Midbrain (tissue), 1 donor: ENCODE measurements at regions not wholly inside any gene's neighbourhood (a gene's known extent, or its start where the extent isn't known, plus 50 kb on each side); places are given as distances from the start of the nearest gene placed in this dataset.
A peak's percentile ranks its signal among the peaks of the same experiment; 100 is the strongest.

Experiments
- DNase-seq: peaks from one replicate; lab custom pipeline; 2025; lab: John Stamatoyannopoulos, UW

DNA sequence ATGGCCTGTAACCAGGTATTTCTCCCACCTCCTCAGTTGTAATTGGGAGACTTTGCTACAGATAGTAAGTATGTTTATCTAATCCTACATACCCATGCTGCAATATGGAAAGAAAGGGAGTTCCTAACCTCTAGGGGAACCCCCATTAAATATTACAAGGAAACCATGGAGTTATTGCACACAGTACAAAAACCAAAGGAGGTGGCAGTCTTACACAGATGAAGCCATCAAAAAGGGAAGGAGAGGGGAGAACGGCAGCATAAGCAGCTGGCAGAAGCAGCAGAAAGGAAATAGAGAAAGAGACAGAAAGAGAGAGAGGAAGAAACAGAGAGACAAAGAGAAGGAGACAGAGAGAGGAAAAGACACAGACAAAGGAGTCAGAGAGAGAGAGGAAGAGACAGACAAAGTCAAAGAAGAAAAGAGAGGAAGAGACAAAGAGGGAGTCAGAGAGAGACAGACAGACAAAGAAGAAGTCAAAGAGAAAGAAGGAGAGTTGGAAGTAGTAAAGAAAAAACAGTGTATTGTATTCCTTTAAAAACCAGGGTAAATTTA is 142.9 kb downstream of the FASLG start:
- DNase-seq = no peak

DNA sequence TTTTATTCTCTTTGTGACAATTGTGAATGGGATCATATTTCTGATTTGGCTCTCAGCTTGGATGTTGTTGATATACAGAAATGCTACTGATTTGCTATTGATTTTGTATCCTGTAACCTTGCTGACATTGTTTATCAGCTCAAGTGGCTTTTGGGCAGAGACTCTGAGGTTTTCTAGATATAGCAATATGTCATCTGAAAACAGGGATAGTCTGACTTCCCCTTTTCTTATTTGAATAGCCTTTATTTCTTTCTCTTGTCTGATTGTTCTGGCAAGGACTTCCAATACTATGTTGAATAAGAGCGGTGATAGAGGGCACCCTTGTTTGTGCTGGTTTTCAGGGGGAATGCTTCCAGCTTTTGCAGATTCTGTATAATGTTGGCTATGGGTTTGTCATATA is 150.8 kb downstream of the FASLG start:
- no peak for DNase-seq

GRCh38 chr1:172810480-172811175 is 151.7 kb downstream of the FASLG start:
- no peak for DNase-seq

- no peak for DNase-seq
Measured at GRCh38 chr1:172811694-172812093, 152.8 kb downstream of the FASLG start.

DNA sequence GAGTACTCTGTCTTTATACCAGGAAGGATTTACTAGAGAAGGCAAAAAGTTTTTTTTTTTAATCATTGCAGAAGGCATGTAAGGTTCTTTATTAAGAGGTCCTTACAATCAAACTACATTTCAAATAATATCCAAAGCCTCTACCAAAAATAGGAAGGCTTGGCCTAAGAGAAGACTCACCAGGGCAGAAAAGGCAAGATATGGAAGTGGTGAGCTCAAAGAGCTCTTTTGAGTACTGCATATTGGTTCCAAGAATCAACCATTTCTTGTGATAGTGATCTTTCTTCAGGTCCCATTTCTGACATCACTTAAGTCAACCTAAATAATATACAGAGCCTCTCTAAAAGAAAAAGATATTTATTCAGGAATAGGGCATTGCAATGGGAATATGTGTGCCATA is 153.2 kb downstream of the FASLG start:
- DNase-seq = no peak

DNA sequence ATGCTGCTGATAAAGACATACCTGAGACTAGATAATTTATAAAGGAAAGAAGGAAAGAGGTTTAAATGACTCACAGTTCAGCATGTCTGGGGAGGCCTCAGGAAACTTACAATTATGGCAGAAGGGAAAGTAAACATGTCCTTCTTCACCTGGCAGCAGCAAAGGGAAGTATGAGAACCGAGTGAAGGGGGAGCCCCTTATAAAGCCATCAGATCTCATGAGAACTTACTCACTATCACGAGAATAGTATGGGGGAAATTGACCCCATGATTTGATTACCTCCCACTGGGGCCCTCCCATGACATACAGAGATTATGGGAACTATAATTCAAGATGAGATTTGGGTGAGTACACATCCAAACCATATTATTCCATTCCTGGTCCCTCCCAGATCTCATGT is 154.4 kb downstream of the FASLG start:
- no peak for DNase-seq

GRCh38 chr1:172814428-172814827 is 155.5 kb downstream of the FASLG start:
- no peak for DNase-seq

DNA sequence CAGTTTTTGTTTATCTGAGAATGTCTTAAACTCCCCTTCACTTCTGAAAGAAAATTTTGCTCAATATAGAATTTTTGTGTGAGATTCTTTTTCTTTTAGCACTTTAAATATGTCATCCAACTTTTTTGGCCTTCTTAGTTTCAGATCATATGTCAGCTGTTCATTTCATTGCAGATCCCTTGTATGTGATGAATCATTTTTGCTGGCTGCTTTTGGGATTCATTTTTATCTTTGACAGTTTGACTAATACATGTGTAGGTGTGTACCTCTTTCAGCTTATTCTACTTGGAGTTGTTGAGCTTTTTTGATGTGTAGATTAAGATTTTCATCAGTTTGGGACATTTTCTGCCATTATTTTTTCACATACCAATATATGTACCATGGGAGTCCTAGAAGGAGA is 156.8 kb downstream of the FASLG start:
- no peak for DNase-seq

GRCh38 chr1:172818841-172819527 is 160.1 kb downstream of the FASLG start:
- peak; percentile 3 for DNase-seq

GRCh38 chr1:172820475-172821158 is 161.7 kb downstream of the FASLG start:
- DNase-seq = no peak

- DNase-seq = no peak
Measured at GRCh38 chr1:172821609-172822274, 162.8 kb downstream of the FASLG start.

DNA sequence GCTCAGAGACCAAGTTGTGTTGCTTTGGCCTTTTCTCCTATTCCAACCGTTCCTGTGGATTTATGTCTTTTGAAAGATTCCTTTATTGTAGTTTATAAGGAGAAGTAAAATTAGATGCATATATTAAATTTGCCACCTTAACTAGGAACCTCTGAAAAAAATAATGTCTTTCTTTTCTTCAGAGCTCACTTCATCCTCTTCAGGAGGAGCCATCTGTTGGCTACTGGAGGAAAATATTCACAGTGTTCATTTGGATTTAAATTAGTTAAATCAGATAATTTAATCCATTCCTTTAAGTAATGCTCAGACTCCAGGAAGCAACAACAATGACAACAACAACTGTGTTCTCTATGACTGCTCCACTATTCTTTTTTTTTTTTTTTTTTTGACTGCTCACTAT is 164.0 kb downstream of the FASLG start:
- DNase-seq = no peak

DNA sequence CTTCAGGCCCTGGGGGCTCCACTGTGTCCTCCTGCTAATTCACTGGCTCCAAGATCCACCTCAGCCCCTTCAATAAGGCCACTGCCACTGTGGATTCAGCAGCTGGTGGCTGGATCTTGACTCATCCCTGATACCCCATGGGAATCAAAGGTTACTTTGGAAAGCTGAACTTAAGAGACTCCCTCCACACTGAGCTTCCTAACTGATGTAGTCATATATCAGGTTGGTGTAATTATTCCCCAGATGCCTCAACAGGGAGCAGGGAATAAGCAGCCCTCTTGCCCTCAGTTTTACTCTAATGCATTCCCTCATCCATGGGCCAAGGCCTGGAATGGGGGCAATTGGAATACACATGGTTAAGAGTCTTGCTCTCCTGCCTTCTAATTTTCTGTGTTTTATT is 164.6 kb downstream of the FASLG start:
- no peak for DNase-seq

DNA sequence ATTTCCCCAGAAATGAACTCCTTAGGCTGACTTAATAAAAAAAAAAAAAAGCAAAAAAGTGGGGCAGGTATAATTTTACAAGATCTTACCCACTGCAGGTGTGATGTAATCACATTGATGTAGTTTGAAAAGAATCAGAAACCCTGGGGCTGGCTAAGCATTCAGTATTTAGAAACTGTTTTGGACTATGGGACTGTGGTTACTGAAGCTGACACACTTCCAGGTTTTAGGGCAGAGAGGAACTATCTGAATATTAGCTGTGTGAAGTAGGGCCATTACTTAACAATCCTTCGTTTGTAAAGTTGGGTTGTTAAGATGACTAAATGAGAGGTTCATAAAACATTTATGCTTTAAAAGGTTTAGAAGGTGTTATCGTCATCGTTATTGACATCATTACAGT is 165.3 kb downstream of the FASLG start:
- DNase-seq = peak; percentile 1

- peak; percentile 37 for DNase-seq
Measured at GRCh38 chr1:172826096-172826741, 167.3 kb downstream of the FASLG start.

GRCh38 chr1:172827301-172827700 is 168.4 kb downstream of the FASLG start:
- no peak for DNase-seq

GRCh38 chr1:172827841-172828240 is 168.9 kb downstream of the FASLG start:
- DNase-seq = no peak

DNA sequence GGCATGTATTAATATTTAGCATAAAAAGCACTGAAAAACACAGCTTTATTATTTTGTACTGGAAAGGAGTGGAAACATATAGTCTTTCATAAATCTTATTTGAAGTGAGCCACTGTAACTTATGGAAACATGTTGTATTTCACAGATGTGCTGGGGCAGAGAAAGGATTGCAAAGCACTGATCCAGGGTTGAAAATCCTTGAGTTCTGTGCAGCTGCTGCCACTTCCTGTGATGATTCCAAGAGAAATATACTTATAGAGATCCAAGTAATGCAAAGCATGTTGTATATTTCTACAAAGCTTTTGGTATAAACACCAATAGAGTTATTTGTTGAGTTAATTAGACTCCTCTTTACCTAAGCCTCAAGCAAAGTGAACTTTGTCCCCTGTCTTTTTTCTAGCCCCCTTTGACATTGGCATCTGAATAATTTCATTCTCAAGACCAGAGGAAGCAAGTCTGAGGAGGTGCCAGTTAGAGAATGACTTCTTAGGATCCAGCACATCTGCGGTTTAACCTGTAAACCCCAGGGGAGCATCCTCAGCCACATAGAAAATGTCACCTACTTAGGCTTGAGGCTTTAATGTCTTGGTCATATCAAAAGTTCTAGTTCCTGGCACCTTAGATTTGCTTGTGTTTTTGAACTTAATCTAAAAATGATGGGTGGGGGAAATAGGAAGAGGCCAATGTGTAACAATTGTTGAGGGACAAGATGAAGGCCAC is 173.3 kb downstream of the FASLG start:
- DNase-seq = no peak

- DNase-seq = no peak
Measured at GRCh38 chr1:172833954-172834353, 175.1 kb downstream of the FASLG start.

DNA sequence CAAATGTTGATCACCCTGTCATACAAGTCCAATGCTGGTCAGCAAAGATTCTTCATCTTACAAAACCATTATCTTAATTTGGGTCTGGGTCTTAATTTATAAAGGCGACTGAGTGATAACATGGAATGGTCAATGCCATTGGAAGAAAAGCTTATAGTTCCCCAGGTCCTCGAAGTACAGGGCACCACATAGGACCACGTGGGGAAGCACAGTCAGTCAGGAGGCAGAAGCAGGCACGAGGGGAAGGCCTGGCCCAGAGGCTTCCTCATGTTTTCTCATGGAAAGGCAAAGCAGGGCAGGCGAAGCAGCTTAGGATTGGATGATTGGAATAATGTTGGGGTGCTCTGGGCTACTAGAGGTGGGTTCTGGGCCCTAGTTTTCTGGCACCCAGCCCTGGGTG is 175.7 kb downstream of the FASLG start:
- no peak for DNase-seq

DNA sequence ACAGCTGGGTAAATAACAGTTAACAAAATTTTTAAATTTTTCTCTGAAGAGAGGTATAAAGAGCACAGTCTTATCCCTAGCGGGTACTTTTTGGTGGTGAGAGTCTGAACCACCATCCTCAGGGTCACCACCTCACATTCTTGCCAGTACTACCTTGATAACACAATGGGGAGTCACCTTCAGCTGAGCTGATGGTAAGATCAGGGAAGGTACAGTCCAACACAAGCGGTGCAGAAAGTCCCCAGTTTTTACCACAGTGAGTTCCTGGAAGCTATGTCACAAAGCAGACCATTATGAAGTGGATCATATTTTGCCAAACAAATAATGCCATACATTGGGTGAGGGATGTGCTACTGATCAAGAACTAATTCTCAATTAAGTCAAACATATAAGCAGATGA is 176.9 kb downstream of the FASLG start:
- DNase-seq = no peak
